Stimulated activated CD4-positive, alpha-beta T cell treated with anti-CD3 and anti-CD28 coated beads, Interleukin-4, amount 100 ng/mL, for 1 hour (primary cell): ENCODE measurements at regions not wholly inside any gene's neighbourhood (a gene's known extent, or its start where the extent isn't known, plus 50 kb on each side); places are given as distances from the start of the nearest gene placed in this dataset.
"Not testable (repeated sequence)": the region's sequence is repeated elsewhere in the genome, so short reads cannot be mapped to it uniquely, and the experiment has no call there.

Experiments
- DNase-seq: peaks from one replicate; pipeline ENCODE4 v3.0.0-alpha.2; 2020

DNA sequence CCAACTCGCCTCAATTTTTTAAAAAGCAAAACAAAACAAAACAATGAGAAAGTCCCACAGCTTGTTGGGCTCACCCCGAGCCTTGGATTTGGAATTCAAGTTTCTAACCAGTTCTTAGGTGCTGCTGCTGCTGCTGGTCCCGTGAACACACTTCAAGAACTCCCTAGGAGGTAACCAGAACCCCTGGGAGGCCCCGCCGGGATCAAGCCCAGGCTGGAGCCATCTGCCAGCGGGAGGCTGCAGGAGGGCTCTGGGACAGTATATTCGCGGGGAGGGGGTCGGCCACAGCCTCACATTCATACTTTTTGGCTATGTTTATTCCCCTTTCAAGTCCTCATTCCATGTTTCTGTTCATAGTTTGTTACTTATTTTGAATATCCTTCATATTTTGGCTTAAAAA, 223.4 kb downstream of the TFCP2L1 start:
- DNase-seq = no peak

GRCh38 chr2:121063471-121063870, 221.5 kb downstream of the TFCP2L1 start:
- DNase-seq = no peak

DNA sequence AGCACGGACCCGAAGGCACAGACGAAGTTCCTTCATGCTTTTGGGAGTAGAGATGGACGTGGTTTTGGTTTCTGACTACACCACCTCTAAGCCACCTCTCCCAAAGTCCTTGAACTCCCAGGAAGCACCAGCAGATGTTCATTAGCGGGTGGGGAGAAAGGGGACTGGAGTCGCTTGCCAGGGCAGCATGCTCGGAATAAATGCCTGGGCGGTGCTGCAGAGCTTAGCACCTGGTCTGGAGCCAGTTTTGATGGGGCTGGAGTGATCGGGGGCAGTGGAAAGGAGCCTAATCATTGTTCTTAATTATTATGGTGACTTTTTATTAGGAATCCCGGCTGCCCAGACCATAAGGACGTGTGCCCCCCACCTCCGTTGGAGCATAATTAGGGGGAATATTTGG, 220.8 kb downstream of the TFCP2L1 start:
- no peak for DNase-seq

DNA sequence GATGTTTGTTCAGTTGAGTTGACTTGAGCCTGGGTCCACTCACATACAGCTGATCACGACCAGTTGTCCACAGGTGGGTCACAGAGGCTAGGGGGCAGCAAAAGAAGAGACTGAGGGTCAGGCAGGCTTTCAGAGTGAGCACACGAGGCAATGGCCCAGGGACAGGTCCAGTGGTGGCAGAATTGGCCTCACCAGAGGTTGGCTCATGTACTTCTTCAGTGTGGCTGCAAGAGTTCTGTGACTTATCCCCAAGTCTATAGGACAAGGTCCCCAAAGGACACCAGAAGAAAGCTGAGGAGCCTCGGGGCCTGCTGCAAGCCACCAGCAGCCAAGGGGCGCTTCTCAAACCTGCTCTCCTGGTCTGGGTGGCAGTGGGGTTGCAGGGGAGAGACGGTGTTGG, 219.8 kb downstream of the TFCP2L1 start:
- DNase-seq = no peak

DNA sequence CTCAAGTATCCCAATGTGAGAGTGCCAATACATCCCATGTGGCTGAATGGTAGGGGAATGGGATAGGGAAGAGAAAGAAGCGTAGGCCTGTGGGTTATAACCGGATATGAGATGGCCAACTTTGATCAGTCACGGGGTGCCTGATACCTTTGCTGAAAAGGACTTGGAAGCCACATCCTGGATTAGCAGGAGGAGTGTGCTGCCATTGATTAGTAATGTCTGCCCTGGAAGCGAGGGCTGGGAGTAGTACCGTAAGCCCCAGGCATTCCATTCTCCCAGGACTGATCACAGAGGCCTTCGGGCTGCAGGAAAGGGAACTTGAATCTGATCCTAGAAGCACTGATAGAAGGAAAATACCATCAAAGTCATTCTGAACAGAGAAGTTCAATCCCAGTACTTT, 218.5 kb downstream of the TFCP2L1 start:
- DNase-seq = no peak

DNA sequence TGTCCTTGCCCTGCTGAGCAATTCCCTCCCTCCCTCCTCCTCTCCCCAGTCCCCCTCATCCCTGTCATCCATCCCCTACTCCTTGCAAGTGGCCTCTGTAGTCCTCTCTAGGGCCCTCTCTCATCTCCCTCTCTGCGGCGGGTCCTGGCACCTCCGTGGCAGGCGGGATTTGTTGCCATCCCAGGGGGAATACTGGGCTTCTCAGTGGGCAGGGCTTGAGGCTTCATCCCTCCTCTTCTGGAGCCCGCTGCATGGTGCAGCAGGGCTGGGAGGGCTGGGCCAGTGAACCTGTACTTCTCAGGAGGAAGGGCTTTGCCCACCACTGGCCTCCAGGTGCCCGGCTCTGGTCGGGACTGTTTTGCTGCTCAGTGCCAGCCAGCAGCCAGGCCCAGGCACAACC, 216.2 kb downstream of the TFCP2L1 start:
- no peak for DNase-seq

- no peak for DNase-seq
Observed at GRCh38 chr2:121069434-121069969, 215.5 kb downstream of the TFCP2L1 start.

DNA sequence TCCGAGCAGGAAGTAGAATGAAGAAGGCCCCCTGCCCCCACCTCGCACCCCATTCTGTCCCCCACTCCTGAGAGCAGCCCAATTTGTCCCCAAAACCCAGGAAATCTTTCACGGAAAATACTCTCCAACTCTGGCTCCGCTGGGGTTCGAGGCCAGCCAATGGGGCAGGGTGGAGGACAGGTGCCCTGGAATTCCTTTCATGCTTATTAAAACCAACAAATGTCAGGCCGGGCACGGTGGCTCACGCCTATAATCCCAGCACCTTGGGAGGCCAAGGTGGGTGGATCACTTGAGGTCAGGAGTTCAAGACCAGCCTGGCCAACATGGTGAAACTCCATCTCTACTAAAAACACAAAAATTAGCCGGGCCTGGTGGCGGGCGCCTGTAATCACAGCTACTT, 214.9 kb downstream of the TFCP2L1 start:
- DNase-seq = not testable (repeated sequence)

DNA sequence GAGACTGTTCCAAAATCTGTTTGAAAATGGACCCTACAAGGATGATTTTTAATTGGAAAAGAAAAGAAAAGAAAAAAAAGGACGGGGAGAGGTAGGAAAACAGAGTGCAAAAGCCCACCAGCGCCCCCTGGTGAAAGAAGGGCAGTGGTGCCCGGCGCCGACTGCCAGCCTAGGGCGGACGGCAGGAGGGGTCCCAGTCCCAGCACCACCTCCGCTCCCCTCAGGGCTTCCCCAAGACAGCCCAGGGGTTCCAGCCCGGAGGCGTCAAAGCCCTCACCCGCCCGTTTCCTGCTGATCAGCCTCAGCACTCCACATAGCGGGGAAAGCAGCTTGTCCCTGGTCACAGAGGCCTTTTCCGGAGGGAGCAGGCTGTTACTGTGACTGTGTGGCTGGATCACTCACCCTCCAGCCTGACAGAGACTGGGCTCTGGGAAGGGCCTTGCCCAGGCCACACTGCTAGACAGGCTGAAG, 213.9 kb downstream of the TFCP2L1 start:
- peak; percentile 32 for DNase-seq

GRCh38 chr2:121072784-121073183, 212.2 kb downstream of the TFCP2L1 start:
- no peak for DNase-seq

GRCh38 chr2:121073320-121074210, 211.4 kb downstream of the TFCP2L1 start:
- no peak for DNase-seq

- DNase-seq = no peak
Observed at GRCh38 chr2:121074293-121074932, 210.6 kb downstream of the TFCP2L1 start.

DNA sequence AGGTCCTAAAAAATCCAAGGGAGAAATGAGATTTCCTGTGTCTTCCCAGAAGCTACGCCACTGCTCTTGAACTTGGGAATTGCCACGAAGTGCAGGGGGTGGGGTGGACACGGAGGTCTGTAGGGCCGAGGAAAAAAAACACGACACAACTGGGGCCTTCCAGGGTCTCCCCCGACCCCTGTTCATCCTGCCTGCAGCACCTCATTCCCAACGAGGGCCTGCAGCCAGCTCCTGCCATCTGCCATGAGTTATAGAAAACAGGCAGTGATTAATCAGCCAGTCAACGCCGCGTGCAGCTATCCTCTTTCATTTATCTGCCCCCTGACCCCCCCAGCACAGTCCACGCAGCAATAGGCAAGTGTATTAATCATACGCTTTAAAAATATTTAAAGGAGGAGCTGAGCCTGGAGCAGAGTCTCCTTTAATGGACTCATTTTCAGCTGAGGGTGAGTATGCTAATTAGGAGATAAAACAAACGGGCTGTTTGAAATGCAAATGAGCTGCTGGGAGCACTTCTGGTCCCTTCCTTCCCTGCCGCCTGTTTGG, 209.9 kb downstream of the TFCP2L1 start:
- DNase-seq = no peak

DNA sequence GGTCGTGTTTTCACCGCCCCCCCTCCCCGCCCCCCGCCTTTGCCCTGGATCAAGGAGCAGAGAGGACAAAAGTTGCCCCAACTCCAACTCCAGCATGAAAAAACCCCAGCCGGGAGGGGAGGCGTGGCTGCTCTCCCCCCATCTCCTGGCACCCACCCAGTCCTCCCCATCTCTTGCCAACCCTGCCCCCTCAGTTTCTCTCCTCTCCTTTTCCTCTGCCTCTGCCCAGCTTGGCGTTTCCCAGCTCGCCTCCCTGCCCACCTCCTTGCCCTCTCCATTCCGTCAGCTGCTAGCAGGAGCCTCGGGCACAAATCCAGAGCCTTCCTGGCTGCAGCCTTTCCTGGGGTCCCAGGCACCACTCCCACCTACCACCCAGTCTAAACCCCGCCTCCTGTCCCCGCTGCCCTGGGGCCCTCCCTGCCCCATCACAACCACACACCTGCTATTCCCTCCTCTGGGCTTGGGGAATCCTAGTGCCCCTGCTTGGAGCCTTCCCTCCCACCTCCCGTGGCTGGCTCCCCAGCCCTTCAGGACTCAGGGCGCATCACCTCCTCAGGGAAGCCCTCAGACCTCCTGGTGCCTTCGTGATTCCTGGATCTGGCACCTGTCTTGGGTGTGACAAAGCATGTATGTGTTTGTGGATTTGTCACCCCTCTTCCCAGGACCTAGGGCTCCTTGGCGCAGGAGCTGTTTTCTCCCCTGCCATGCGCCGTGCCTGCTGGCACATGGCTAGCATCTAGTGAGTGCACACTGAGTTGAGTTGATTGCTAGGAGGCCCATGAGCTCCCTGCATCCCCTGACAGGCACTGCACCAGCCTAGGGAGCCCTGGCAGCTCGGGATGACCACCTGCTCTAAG, 209.1 kb downstream of the TFCP2L1 start:
- no peak for DNase-seq

GRCh38 chr2:121076498-121076820, 208.5 kb downstream of the TFCP2L1 start:
- DNase-seq = no peak

- DNase-seq = peak; percentile 69
Observed at GRCh38 chr2:121076885-121077549, 208.0 kb downstream of the TFCP2L1 start.

- no peak for DNase-seq
Observed at GRCh38 chr2:121078899-121079298, 206.1 kb downstream of the TFCP2L1 start.

- DNase-seq = peak; percentile 15
Observed at GRCh38 chr2:121080013-121080772, 204.8 kb downstream of the TFCP2L1 start.

DNA sequence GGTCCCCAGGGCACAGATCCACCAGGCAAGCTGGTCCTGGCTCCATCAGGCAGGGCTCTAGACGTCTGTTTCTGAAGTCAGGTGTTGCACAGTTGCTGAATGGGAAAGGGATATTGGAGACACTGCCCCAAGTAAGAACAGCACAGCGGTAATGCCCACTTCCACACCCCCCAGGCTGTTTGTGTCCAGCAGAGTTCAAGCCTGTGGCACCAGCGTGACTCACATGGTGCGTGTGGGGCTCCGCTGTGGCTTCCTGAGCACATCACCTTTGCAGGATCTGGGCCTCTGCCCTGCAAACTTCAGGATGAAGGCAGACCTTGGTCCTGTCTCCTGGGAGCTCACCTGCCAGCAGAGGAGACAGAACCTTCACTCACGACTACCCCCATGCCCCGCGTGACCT, 203.3 kb downstream of the TFCP2L1 start:
- DNase-seq = no peak

- DNase-seq = no peak
Observed at GRCh38 chr2:121082191-121082590, 202.8 kb downstream of the TFCP2L1 start.

- DNase-seq = no peak
Observed at GRCh38 chr2:121084130-121084680, 200.8 kb downstream of the TFCP2L1 start.
